HCT116 (cell line): ENCODE measurements at regions not wholly inside any gene's neighbourhood (a gene's known extent, or its start where the extent isn't known, plus 50 kb on each side); places are given as distances from the start of the nearest gene placed in this dataset.

Source experiments
- ATAC-seq: fragments of 200-7000 bp; cut with Tn5 transposase; 2 replicates; pipeline ENCODE4 v1.9.1; 2020; ENCODE audit warnings: mild to moderate bottlenecking, moderate library complexity
- BruUV-seq: library from RNA; stranded (reverse); fragments of 400-500 nt; replicated peaks from 2 replicates; lab custom pipeline; 2021; lab: Mats Ljungman, UMichigan
- CTCF ChIA-PET: fragments of 300-600 bp; sonication (Branson Sonifier 250); formaldehyde crosslinking; loops from one replicate; lab custom pipeline; 2021; ENCODE audit warnings: antibody characterized with exemption; lab: Charles Lee
- POLR2A ChIA-PET: fragments of 300-600, 350-600 bp; sonication (Branson Sonifier 250); formaldehyde crosslinking; loops from one replicate; lab custom pipeline; 2021; ENCODE audit warnings: antibody characterized with exemption; lab: Charles Lee
- RAD21 ChIA-PET, 2 experiments: fragments of 300-600 bp; sonication (Branson Sonifier 250); formaldehyde crosslinking; loops; one replicate each; lab custom pipeline; 2023; ENCODE audit warnings: low total read pairs in 2 of 2; ENCODE audit not compliant: uncharacterized antibody in 2 of 2, unreplicated experiment in 2 of 2, low non-redundant PET in 1 of 2; lab: Charles Lee
- DNase-seq: peaks from one replicate; pipeline ENCODE4 v3.0.0-alpha.2; 2010; ENCODE audit warnings: low read depth, low spot score
- H2AFZ ChIP-seq: fragments of 200-600 bp; shearing (Covaris generic), sonication (generic); 2 replicates; pipeline ENCODE4 v1.6.1; 2017; ENCODE audit warnings: low read depth, mixed run types, mixed read lengths, antibody characterized with exemption, low read length; ENCODE audit not compliant: poor library complexity, severe bottlenecking
- H3K27ac ChIP-seq: 2 replicates; pipeline ENCODE4 v1.5.1; 2012; ENCODE audit warnings: low read depth, low read length
- H3K27me3 ChIP-seq: fragments of 200-600 bp; sonication (generic); 2 replicates; pipeline ENCODE4 v1.6.1; 2016; ENCODE audit warnings: mixed run types, low read length, mixed read lengths; ENCODE audit not compliant: insufficient read depth
- H3K36me3 ChIP-seq, 2 experiments: fragments of 200-500 bp in 1 of 2; fragments of 200-600 bp in 1 of 2; sonication (Bioruptor generic) in 1 of 2; sonication (generic) in 1 of 2; 2 replicates each; pipeline versions ENCODE4 v1.5.1 to v1.6.1; 2014 to 2016; ENCODE audit warnings: low read length in 2 of 2, inconsistent platforms in 1 of 2, mixed read lengths in 1 of 2, mixed run types in 1 of 2; ENCODE audit not compliant: insufficient read depth in 2 of 2, control insufficient read depth in 1 of 2
- H3K4me1 ChIP-seq, 2 experiments: fragments of 200-600 bp in 1 of 2; sonication (generic) in 1 of 2; 2 replicates each; pipeline versions ENCODE4 v1.5.1 to v1.6.1; 2012 to 2017; ENCODE audit warnings: low read length in 2 of 2, inconsistent platforms in 1 of 2, mild to moderate bottlenecking in 1 of 2, mixed read lengths in 1 of 2, mixed run types in 1 of 2, moderate library complexity in 1 of 2; ENCODE audit not compliant: insufficient read depth in 2 of 2, control insufficient read depth in 1 of 2
- H3K4me2 ChIP-seq: fragments of 200-600 bp; sonication (generic); 2 replicates; pipeline ENCODE4 v1.6.1; 2017; ENCODE audit warnings: mixed run types, low read length, mixed read lengths
- H3K4me3 ChIP-seq, 2 experiments: fragments of 200-600 bp in 1 of 2; sonication (generic) in 1 of 2; replicated peaks in 1 of 2; 2 replicates each; pipeline ENCODE4 v1.5.1; 2011 to 2016; ENCODE audit warnings: low read length in 2 of 2, control low read depth in 1 of 2, low read depth in 1 of 2, mild to moderate bottlenecking in 1 of 2, mixed read lengths in 1 of 2, mixed run types in 1 of 2
- H3K79me2 ChIP-seq: fragments of 200-600 bp; sonication (generic); 2 replicates; pipeline ENCODE4 v1.6.1; 2017; ENCODE audit warnings: mild to moderate bottlenecking, mixed run types, low read length, moderate library complexity, mixed read lengths; ENCODE audit not compliant: insufficient read depth
- H3K9ac ChIP-seq: fragments of 200-600 bp; sonication (generic); 2 replicates; pipeline ENCODE4 v1.6.1; 2016; ENCODE audit warnings: low read length, mixed read lengths
- H3K9me2 ChIP-seq: fragments of 200-600 bp; sonication (generic), shearing (Covaris generic); 2 replicates; pipeline ENCODE4 v1.6.1; 2017; ENCODE audit warnings: mixed run types, mild to moderate bottlenecking, moderate library complexity; ENCODE audit not compliant: insufficient read depth
- H3K9me3 ChIP-seq, 2 experiments: fragments of 200-500 bp in 1 of 2; fragments of 200-600 bp in 1 of 2; sonication (Bioruptor generic) in 1 of 2; sonication (generic) in 1 of 2; 2 replicates each; pipeline ENCODE4 v1.6.1; 2014 to 2017; ENCODE audit warnings: low read length in 2 of 2, mixed read lengths in 2 of 2, inconsistent platforms in 1 of 2, low read depth in 1 of 2, mild to moderate bottlenecking in 1 of 2, mixed run types in 1 of 2, moderate library complexity in 1 of 2; ENCODE audit not compliant: control insufficient read depth in 1 of 2, insufficient read depth in 1 of 2
- H4K20me1 ChIP-seq: fragments of 200-600 bp; sonication (generic), shearing (Covaris generic); 2 replicates; pipeline ENCODE4 v1.6.1; 2017; ENCODE audit warnings: mixed run types, mild to moderate bottlenecking, moderate library complexity; ENCODE audit not compliant: insufficient read depth
- ATF3 ChIP-seq: IDR thresholded peaks from 2 replicates; pipeline ENCODE4 v1.6.1; 2012
- CTCF ChIP-seq, 3 experiments: fragments of 200-600 bp in 1 of 3; sonication (generic) in 1 of 3; IDR thresholded peaks in 2 of 3; conservative IDR thresholded peaks in 1 of 3; 2 replicates each; pipeline ENCODE4 v1.5.1; 2012 to 2017; ENCODE audit warnings: low read depth in 2 of 3, low read length in 2 of 3, antibody characterized with exemption in 1 of 3, borderline replicate concordance in 1 of 3, control low read depth in 1 of 3, mild to moderate bottlenecking in 1 of 3, mixed read lengths in 1 of 3, mixed run types in 1 of 3, moderate library complexity in 1 of 3; ENCODE audit not compliant: insufficient read depth in 1 of 3
- EGR1 ChIP-seq: IDR thresholded peaks from 2 replicates; pipeline ENCODE4 v1.6.1; 2012; ENCODE audit warnings: low read depth
- ELF1 ChIP-seq: IDR thresholded peaks from 2 replicates; pipeline ENCODE4 v1.6.1; 2012; ENCODE audit warnings: low read depth, borderline replicate concordance
- EZH2 ChIP-seq: fragments of 200-600 bp; sonication (generic); IDR thresholded peaks from 2 replicates; pipeline ENCODE4 v1.6.1; 2017; ENCODE audit warnings: antibody characterized with exemption, mixed run types
- EZH2phosphoT487 ChIP-seq: fragments of 200-600 bp; IDR thresholded peaks from 2 replicates; pipeline ENCODE4 v1.6.1; 2018; ENCODE audit warnings: antibody characterized with exemption, borderline replicate concordance
- FOSL1 ChIP-seq: IDR thresholded peaks from 2 replicates; pipeline ENCODE4 v1.6.1; 2012; ENCODE audit warnings: low read depth
- JUND ChIP-seq: IDR thresholded peaks from 2 replicates; pipeline ENCODE4 v1.6.1; 2012
- MAX ChIP-seq: IDR thresholded peaks from 2 replicates; pipeline ENCODE4 v1.6.1; 2012
- POLR2A ChIP-seq: IDR thresholded peaks from 2 replicates; pipeline ENCODE4 v1.7.0; 2011; ENCODE audit warnings: borderline replicate concordance; ENCODE audit not compliant: insufficient read depth, insufficient read length; ENCODE audit errors: extremely low read depth
- POLR2AphosphoS5 ChIP-seq: IDR thresholded peaks from 2 replicates; pipeline ENCODE4 v1.6.1; 2011; ENCODE audit warnings: mild to moderate bottlenecking, low read depth, low read length, moderate library complexity
- SRF ChIP-seq: IDR thresholded peaks from 2 replicates; pipeline ENCODE4 v1.6.1; 2012; ENCODE audit warnings: low read depth
- YY1 ChIP-seq: IDR thresholded peaks from 2 replicates; pipeline ENCODE4 v1.6.1; 2011; ENCODE audit warnings: low read length, low read depth, moderate library complexity, mild to moderate bottlenecking; ENCODE audit not compliant: insufficient replicate concordance; ENCODE audit errors: extremely low read depth
- ZFX ChIP-seq: fragments of 450-650 bp; IDR thresholded peaks from 2 replicates; pipeline ENCODE4 v1.6.1; 2017
- ZNF274 ChIP-seq: fragments of 200-500 bp; sonication (Bioruptor generic); IDR thresholded peaks from 2 replicates; pipeline ENCODE4 v1.6.1; 2014; ENCODE audit warnings: mild to moderate bottlenecking, low read depth, low read length, inconsistent platforms
- intact Hi-C: fragments of 100-400 bp; cut with micrococcal nuclease; formaldehyde crosslinking; loops from 2 replicates; pipeline ENCODE4 v1.10.0; 2022

- BruUV-seq = no TSS peak
- ATAC-seq = no peak
- Histone ChIP-seq H3K27me3 (no peaks in the 10 kb centered on the region), H3K9ac (no peak overlapping the region), H3K36me3 (no peaks in the 10 kb centered on the region), H3K4me2 (no peak overlapping the region), H2AFZ (no peak overlapping the region), H3K79me2 (no peaks in the 10 kb centered on the region), H3K27ac (no peak overlapping the region), H3K9me3 (no peaks in the 10 kb centered on the region), H3K4me1 (no peaks in the 10 kb centered on the region), H4K20me1 (no peaks in the 10 kb centered on the region)
- CTCF ChIA-PET = no interaction called here
- intact Hi-C loops = no loop called here
- RAD21 ChIA-PET = no interaction called here
- TF ChIP-seq FOSL1 = no peak
- no peak for TF ChIP-seq ELF1
- TF ChIP-seq EZH2phosphoT487 = no peak
- no peak for TF ChIP-seq MAX
- no peak for TF ChIP-seq ATF3
- no peak for TF ChIP-seq CTCF (IDR thresholded peaks at IDR 0.05 in 2 of 3, conservative IDR thresholded peaks at IDR 0.05 in 1 of 3; ENCODE audit: borderline replicate concordance in 1 of 3, insufficient read depth in 1 of 3, low read depth in 2 of 3, low read length in 2 of 3)
- TF ChIP-seq EZH2 = no peak
- no peak for TF ChIP-seq POLR2AphosphoS5
- TF ChIP-seq YY1 = no peak
- no peak for TF ChIP-seq SRF
- TF ChIP-seq ZNF274 = no peak
- no peak for TF ChIP-seq POLR2A
- TF ChIP-seq ZFX = no peak
- TF ChIP-seq EGR1 = no peak
- no peak for TF ChIP-seq JUND
- TF ChIP-seq, all 23 proteins: peak for 0
- H3K9me2 ChIP-seq = no peaks in the 10 kb centered on the region
- no peak overlapping the region for H3K4me3 ChIP-seq
- POLR2A ChIA-PET = no interaction called here
- DNase-seq = no peak
These were observed 242.8 kb downstream of the GJA1 start for GRCh38 chr6:121678245-121678644.
